WTC11 (cell line): ENCODE measurements at regions not wholly inside any gene's neighbourhood (a gene's known extent, or its start where the extent isn't known, plus 50 kb on each side); places are given as distances from the start of the nearest gene placed in this dataset.

Experiments
- ATAC-seq: fragments of 200-7000 bp; cut with Tn5 transposase; 2 replicates; pipeline ENCODE4 v1.10.0; 2021; ENCODE audit warnings: mild to moderate bottlenecking, moderate library complexity
- CTCF ChIA-PET: fragments of 300-600 bp; sonication (Branson Sonifier 250); formaldehyde crosslinking; loops from one replicate; lab custom pipeline; 2021; ENCODE audit warnings: antibody characterized with exemption; lab: Charles Lee
- POLR2A ChIA-PET: fragments of 350-600 bp; sonication (Branson Sonifier 250); formaldehyde crosslinking; loops from one replicate; lab custom pipeline; 2021; ENCODE audit warnings: antibody characterized with exemption; lab: Charles Lee
- DNase-seq: peaks from one replicate; pipeline ENCODE4 v3.0.0; 2021; ENCODE audit warnings: low spot score
- H3K27ac Mint-ChIP-seq: 2 replicates; pipeline ENCODE4 v1.8.0; 2021; ENCODE audit warnings: mixed read lengths
- H3K27me3 Mint-ChIP-seq: 2 replicates; pipeline ENCODE4 v1.8.0; 2021; ENCODE audit warnings: low read depth, mild to moderate bottlenecking, moderate library complexity, mixed read lengths
- H3K36me3 Mint-ChIP-seq: 2 replicates; pipeline ENCODE4 v1.8.0; 2021; ENCODE audit warnings: mixed read lengths
- H3K4me1 Mint-ChIP-seq: 2 replicates; pipeline ENCODE4 v1.8.0; 2022; ENCODE audit warnings: mixed read lengths
- H3K4me3 Mint-ChIP-seq: 2 replicates; pipeline ENCODE4 v1.8.0; 2021; ENCODE audit warnings: mild to moderate bottlenecking, moderate library complexity, mixed read lengths
- H3K9me3 Mint-ChIP-seq: 2 replicates; pipeline ENCODE4 v1.8.0; 2021; ENCODE audit warnings: mixed read lengths
- ELF4 ChIP-seq: sonication (generic); formaldehyde crosslinking; IDR thresholded peaks from 2 replicates; pipeline ENCODE4 v1.8.1; 2022; ENCODE audit warnings: low read depth, mild to moderate bottlenecking, moderate library complexity, missing genetic modification reagents
- ETV6 ChIP-seq: sonication (generic); formaldehyde crosslinking; IDR thresholded peaks from 2 replicates; pipeline ENCODE4 v1.8.1; 2022; ENCODE audit warnings: mild to moderate bottlenecking, missing genetic modification reagents
- FOXK1 ChIP-seq: sonication (generic); formaldehyde crosslinking; IDR thresholded peaks from 2 replicates; pipeline ENCODE4 v1.8.0; 2022; ENCODE audit warnings: mild to moderate bottlenecking, moderate library complexity, missing genetic modification reagents
- KAT7 ChIP-seq: sonication (generic); formaldehyde crosslinking; IDR thresholded peaks from 2 replicates; pipeline ENCODE4 v1.8.1; 2023; ENCODE audit warnings: missing genetic modification reagents, mild to moderate bottlenecking, borderline replicate concordance
- OVOL2 ChIP-seq: fragments of 250-450 bp; sonication (Bioruptor Pico); IDR thresholded peaks from 2 replicates; pipeline ENCODE4 v1.9.0; 2021; ENCODE audit warnings: mild to moderate bottlenecking, borderline replicate concordance
- TCF7 ChIP-seq: sonication (generic); formaldehyde crosslinking; IDR thresholded peaks from 2 replicates; pipeline ENCODE4 v1.8.0; 2022; ENCODE audit warnings: mild to moderate bottlenecking, low read depth, missing genetic modification reagents, moderate library complexity
- TEAD1 ChIP-seq: sonication (generic); formaldehyde crosslinking; IDR thresholded peaks from 2 replicates; pipeline ENCODE4 v1.8.0; 2022; ENCODE audit warnings: mild to moderate bottlenecking, missing genetic modification reagents
- ZNF219 ChIP-seq: sonication (generic); formaldehyde crosslinking; IDR thresholded peaks from 2 replicates; pipeline ENCODE4 v1.8.0; 2023; ENCODE audit warnings: missing genetic modification reagents, mild to moderate bottlenecking, borderline replicate concordance
- ZNF317 ChIP-seq: sonication (generic); formaldehyde crosslinking; IDR thresholded peaks from 2 replicates; pipeline ENCODE4 v1.8.1; 2023; ENCODE audit warnings: low read depth, mild to moderate bottlenecking, moderate library complexity, missing genetic modification reagents, borderline replicate concordance
- TF ChIP-seq, protein P1 (sequence below): fragments of 250-450 bp; sonication (Bioruptor Pico); IDR thresholded peaks from 2 replicates; pipeline ENCODE4 v1.9.0; 2021; ENCODE audit warnings: mild to moderate bottlenecking, borderline replicate concordance
- TF ChIP-seq, protein P2 (sequence below): sonication (generic); formaldehyde crosslinking; conservative IDR thresholded peaks from 2 replicates; pipeline ENCODE4 v1.8.1; 2023; ENCODE audit warnings: mild to moderate bottlenecking, low read depth, missing genetic modification reagents, moderate library complexity
- TF ChIP-seq, protein P3 (sequence below): sonication (generic); formaldehyde crosslinking; IDR thresholded peaks from 2 replicates; pipeline ENCODE4 v1.8.1; 2023; ENCODE audit warnings: mild to moderate bottlenecking, missing genetic modification reagents, borderline replicate concordance
- TF ChIP-seq, protein P4 (sequence below): sonication (generic); formaldehyde crosslinking; IDR thresholded peaks from 2 replicates; pipeline ENCODE4 v1.8.1; 2022; ENCODE audit warnings: low read depth, mild to moderate bottlenecking, moderate library complexity, missing genetic modification reagents, borderline replicate concordance
- TF ChIP-seq, protein P5 (sequence below): fragments of 250-450 bp; sonication (Bioruptor Pico); IDR thresholded peaks from 2 replicates; pipeline ENCODE4 v1.9.0; 2021; ENCODE audit warnings: mild to moderate bottlenecking
- TF ChIP-seq, protein P6 (sequence below): sonication (generic); formaldehyde crosslinking; IDR thresholded peaks from 2 replicates; pipeline ENCODE4 v1.8.0; 2022; ENCODE audit warnings: mild to moderate bottlenecking, missing genetic modification reagents
- TF ChIP-seq, protein P7 (sequence below): sonication (generic); formaldehyde crosslinking; IDR thresholded peaks from 2 replicates; pipeline ENCODE4 v1.8.1; 2022; ENCODE audit warnings: mild to moderate bottlenecking, missing genetic modification reagents, moderate library complexity, borderline replicate concordance

DNA sequence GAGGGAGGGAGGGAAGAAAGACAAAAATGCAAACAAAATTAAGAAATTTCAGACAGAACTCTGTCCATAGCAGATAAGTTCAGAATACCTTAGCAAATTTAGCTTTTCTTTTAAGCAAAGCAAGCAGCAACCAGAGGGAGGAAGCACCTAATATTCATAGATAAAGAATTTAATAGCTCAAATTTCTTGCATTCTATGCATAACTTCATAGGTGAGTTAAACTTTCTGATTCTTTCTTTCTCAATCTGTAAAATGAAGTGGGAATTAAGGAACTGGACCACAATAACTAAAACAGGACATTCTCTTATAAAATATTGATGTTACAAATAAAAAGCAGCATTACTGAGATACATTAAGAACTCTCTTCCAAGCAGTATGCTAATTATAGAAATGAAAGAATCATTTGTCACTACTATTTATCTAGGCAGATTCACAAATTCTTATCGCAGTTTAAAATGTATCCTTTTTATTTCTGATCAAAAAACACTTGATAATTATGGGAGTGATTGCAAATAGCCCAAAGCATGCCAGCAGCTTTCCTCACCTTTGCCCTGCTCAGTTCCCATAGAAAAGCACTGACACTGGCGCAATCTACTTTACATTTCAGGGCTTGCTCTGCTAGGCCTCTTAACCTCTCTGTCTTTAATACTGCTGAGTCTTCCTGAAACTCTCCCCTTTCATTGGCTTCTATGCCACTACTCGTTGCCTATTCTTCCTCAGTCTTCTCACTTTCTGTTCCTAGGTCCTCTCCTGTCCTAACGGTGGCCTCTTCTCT is 341.8 kb downstream of the PIK3R1 start:
- Mint-ChIP-seq H3K36me3 (no peaks in the 10 kb centered on the region), H3K9me3 (0 out of 2 replicates have a peak, but pooled peaks cover 3% of the 10 kb centered on the region), H3K27me3 (no peaks in the 10 kb centered on the region), H3K4me1 (peaks cover 8% of the 10 kb centered on the region), H3K27ac (no peak overlapping the region), H3K4me3 (no peak overlapping the region)
- POLR2A ChIA-PET: interaction anchor here (0.8 kb wide), 1 partner anchor 10 kb away, joined by 3 read pairs; no protein-coding TSS in a partner anchor
- TF ChIP-seq, protein P1, sequence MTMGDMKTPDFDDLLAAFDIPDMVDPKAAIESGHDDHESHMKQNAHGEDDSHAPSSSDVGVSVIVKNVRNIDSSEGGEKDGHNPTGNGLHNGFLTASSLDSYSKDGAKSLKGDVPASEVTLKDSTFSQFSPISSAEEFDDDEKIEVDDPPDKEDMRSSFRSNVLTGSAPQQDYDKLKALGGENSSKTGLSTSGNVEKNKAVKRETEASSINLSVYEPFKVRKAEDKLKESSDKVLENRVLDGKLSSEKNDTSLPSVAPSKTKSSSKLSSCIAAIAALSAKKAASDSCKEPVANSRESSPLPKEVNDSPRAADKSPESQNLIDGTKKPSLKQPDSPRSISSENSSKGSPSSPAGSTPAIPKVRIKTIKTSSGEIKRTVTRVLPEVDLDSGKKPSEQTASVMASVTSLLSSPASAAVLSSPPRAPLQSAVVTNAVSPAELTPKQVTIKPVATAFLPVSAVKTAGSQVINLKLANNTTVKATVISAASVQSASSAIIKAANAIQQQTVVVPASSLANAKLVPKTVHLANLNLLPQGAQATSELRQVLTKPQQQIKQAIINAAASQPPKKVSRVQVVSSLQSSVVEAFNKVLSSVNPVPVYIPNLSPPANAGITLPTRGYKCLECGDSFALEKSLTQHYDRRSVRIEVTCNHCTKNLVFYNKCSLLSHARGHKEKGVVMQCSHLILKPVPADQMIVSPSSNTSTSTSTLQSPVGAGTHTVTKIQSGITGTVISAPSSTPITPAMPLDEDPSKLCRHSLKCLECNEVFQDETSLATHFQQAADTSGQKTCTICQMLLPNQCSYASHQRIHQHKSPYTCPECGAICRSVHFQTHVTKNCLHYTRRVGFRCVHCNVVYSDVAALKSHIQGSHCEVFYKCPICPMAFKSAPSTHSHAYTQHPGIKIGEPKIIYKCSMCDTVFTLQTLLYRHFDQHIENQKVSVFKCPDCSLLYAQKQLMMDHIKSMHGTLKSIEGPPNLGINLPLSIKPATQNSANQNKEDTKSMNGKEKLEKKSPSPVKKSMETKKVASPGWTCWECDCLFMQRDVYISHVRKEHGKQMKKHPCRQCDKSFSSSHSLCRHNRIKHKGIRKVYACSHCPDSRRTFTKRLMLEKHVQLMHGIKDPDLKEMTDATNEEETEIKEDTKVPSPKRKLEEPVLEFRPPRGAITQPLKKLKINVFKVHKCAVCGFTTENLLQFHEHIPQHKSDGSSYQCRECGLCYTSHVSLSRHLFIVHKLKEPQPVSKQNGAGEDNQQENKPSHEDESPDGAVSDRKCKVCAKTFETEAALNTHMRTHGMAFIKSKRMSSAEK (CRISPR knock-in tag): no peak
- TF ChIP-seq ZNF219: no peak
- TF ChIP-seq, protein P2, sequence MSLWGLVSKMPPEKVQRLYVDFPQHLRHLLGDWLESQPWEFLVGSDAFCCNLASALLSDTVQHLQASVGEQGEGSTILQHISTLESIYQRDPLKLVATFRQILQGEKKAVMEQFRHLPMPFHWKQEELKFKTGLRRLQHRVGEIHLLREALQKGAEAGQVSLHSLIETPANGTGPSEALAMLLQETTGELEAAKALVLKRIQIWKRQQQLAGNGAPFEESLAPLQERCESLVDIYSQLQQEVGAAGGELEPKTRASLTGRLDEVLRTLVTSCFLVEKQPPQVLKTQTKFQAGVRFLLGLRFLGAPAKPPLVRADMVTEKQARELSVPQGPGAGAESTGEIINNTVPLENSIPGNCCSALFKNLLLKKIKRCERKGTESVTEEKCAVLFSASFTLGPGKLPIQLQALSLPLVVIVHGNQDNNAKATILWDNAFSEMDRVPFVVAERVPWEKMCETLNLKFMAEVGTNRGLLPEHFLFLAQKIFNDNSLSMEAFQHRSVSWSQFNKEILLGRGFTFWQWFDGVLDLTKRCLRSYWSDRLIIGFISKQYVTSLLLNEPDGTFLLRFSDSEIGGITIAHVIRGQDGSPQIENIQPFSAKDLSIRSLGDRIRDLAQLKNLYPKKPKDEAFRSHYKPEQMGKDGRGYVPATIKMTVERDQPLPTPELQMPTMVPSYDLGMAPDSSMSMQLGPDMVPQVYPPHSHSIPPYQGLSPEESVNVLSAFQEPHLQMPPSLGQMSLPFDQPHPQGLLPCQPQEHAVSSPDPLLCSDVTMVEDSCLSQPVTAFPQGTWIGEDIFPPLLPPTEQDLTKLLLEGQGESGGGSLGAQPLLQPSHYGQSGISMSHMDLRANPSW (CRISPR knock-in tag): no peak
- TF ChIP-seq, protein P3, sequence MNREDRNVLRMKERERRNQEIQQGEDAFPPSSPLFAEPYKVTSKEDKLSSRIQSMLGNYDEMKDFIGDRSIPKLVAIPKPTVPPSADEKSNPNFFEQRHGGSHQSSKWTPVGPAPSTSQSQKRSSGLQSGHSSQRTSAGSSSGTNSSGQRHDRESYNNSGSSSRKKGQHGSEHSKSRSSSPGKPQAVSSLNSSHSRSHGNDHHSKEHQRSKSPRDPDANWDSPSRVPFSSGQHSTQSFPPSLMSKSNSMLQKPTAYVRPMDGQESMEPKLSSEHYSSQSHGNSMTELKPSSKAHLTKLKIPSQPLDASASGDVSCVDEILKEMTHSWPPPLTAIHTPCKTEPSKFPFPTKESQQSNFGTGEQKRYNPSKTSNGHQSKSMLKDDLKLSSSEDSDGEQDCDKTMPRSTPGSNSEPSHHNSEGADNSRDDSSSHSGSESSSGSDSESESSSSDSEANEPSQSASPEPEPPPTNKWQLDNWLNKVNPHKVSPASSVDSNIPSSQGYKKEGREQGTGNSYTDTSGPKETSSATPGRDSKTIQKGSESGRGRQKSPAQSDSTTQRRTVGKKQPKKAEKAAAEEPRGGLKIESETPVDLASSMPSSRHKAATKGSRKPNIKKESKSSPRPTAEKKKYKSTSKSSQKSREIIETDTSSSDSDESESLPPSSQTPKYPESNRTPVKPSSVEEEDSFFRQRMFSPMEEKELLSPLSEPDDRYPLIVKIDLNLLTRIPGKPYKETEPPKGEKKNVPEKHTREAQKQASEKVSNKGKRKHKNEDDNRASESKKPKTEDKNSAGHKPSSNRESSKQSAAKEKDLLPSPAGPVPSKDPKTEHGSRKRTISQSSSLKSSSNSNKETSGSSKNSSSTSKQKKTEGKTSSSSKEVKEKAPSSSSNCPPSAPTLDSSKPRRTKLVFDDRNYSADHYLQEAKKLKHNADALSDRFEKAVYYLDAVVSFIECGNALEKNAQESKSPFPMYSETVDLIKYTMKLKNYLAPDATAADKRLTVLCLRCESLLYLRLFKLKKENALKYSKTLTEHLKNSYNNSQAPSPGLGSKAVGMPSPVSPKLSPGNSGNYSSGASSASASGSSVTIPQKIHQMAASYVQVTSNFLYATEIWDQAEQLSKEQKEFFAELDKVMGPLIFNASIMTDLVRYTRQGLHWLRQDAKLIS: no peak
- no peak for TF ChIP-seq KAT7 (CRISPR knock-in tag)
- no peak for TF ChIP-seq TEAD1 (CRISPR knock-in tag)
- TF ChIP-seq, protein P4, sequence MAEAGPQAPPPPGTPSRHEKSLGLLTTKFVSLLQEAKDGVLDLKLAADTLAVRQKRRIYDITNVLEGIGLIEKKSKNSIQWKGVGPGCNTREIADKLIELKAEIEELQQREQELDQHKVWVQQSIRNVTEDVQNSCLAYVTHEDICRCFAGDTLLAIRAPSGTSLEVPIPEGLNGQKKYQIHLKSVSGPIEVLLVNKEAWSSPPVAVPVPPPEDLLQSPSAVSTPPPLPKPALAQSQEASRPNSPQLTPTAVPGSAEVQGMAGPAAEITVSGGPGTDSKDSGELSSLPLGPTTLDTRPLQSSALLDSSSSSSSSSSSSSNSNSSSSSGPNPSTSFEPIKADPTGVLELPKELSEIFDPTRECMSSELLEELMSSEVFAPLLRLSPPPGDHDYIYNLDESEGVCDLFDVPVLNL: no peak
- TF ChIP-seq OVOL2: no peak
- TF ChIP-seq FOXK1 (CRISPR knock-in tag): no peak
- TF ChIP-seq ELF4 (CRISPR knock-in tag): no peak
- TF ChIP-seq, protein P5, sequence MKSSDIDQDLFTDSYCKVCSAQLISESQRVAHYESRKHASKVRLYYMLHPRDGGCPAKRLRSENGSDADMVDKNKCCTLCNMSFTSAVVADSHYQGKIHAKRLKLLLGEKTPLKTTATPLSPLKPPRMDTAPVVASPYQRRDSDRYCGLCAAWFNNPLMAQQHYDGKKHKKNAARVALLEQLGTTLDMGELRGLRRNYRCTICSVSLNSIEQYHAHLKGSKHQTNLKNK (CRISPR knock-in tag): no peak
- no peak for TF ChIP-seq TCF7 (CRISPR knock-in tag)
- TF ChIP-seq, protein P6, sequence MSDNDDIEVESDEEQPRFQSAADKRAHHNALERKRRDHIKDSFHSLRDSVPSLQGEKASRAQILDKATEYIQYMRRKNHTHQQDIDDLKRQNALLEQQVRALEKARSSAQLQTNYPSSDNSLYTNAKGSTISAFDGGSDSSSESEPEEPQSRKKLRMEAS (CRISPR knock-in tag): no peak
- TF ChIP-seq, protein P7, sequence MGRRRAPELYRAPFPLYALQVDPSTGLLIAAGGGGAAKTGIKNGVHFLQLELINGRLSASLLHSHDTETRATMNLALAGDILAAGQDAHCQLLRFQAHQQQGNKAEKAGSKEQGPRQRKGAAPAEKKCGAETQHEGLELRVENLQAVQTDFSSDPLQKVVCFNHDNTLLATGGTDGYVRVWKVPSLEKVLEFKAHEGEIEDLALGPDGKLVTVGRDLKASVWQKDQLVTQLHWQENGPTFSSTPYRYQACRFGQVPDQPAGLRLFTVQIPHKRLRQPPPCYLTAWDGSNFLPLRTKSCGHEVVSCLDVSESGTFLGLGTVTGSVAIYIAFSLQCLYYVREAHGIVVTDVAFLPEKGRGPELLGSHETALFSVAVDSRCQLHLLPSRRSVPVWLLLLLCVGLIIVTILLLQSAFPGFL (CRISPR knock-in tag): no peak
- no peak for TF ChIP-seq ETV6 (CRISPR knock-in tag)
- no peak for TF ChIP-seq ZNF317
- CTCF ChIA-PET: no interaction called here
- no peak for ATAC-seq
- DNase-seq: no peak
